ENCODE measurements at regions not wholly inside any gene's neighbourhood (a gene's known extent, or its start where the extent isn't known, plus 50 kb on each side); places are given as distances from the start of the nearest gene placed in this dataset.

GRCh38 chr4:108527723-108528122 is 92.7 kb upstream of the RPL34 start:
- H4K20me1 ChIP-seq (replicated peaks; ENCODE audit: control insufficient read depth, extremely low read depth, insufficient read depth, low read length), result no peaks in the 10 kb centered on the region
- H3K4me1 ChIP-seq (ENCODE audit: control insufficient read depth, extremely low read depth, insufficient read depth, low read length), result peaks cover 3% of the 10 kb centered on the region
- no peak overlapping the region for H3K4me3 ChIP-seq (replicated peaks in 1 of 3; ENCODE audit: insufficient read depth in 1 of 3, low read depth in 1 of 3, low read length in 3 of 3)
- no peak overlapping the region for H3K4me2 ChIP-seq (ENCODE audit: insufficient read depth, low read length)
- no peak overlapping the region for H3K27ac ChIP-seq (ENCODE audit: insufficient read depth, low read depth, low read length)
- H3K27me3 ChIP-seq (ENCODE audit: control insufficient read depth in 2 of 2, insufficient read depth in 2 of 2, low read length in 2 of 2), result no peaks in the 10 kb centered on the region
- no TSS peak for BruUV-seq (replicated peaks)
- H3K36me3 ChIP-seq (ENCODE audit: control insufficient read depth in 2 of 2, extremely low read depth in 1 of 2, insufficient read depth in 2 of 2, low read length in 2 of 2), result no peaks in the 10 kb centered on the region
- no peaks in the 10 kb centered on the region for H3K79me2 ChIP-seq (ENCODE audit: control insufficient read depth, insufficient read depth, low read length)
- ChIA-PET CTCF (no interaction called here), POLR2A (no interaction called here)
- TF ChIP-seq EZH2 (IDR thresholded peaks at IDR 0.05; ENCODE audit: borderline replicate concordance, low read depth, low read length, severe bottlenecking) (no peak), MYC (IDR thresholded peaks at IDR 0.05; ENCODE audit: low read depth, low read length) (no peak), FOS (IDR thresholded peaks at IDR 0.05; ENCODE audit: borderline replicate concordance, insufficient read depth, low read length) (no peak), GATA2 (IDR thresholded peaks at IDR 0.05; ENCODE audit: insufficient read depth, insufficient read length, low read depth, low read length) (no peak), MAX (IDR thresholded peaks at IDR 0.05; ENCODE audit: insufficient read depth, insufficient read length) (no peak), CTCF (IDR thresholded peaks at IDR 0.05; ENCODE audit: extremely low read depth in 1 of 2, insufficient read depth in 1 of 2, low read depth in 1 of 2, low read length in 2 of 2) (no peak), POLR2AphosphoS5 (IDR thresholded peaks at IDR 0.05; ENCODE audit: insufficient read depth, low read depth, low read length) (no peak), POLR2A (IDR thresholded peaks at IDR 0.05; ENCODE audit: low read depth, low read length) (no peak), JUN (IDR thresholded peaks at IDR 0.05; ENCODE audit: borderline replicate concordance, insufficient read depth, insufficient read length, low read depth) (no peak)
- no peaks in the 10 kb centered on the region for H3K9me3 ChIP-seq (replicated peaks; ENCODE audit: control insufficient read depth, insufficient read depth, low read length)
- dilution Hi-C loops (cut with MboI; ENCODE audit: extremely low pct_ligation_motif_present, low sequenced_read_pairs) (no loop called here), intact Hi-C loops (cut with micrococcal nuclease) (no loop called here)
- no peak overlapping the region for H3K9ac ChIP-seq (replicated peaks; ENCODE audit: extremely low read depth, insufficient read depth, low read length)
- DNase-seq (ENCODE audit: low read depth, low spot score), result no peak
- no peaks in the 10 kb centered on the region for H3K9me1 ChIP-seq (replicated peaks; ENCODE audit: control insufficient read depth, extremely low read depth, insufficient read depth, low read length)
- FAIRE-seq, result no peak
- no peak overlapping the region for H2AFZ ChIP-seq (ENCODE audit: low read depth, low read length)

Measured in endothelial cell of umbilical vein (primary cell).